Frontal cortex (tissue), 3 donors: ENCODE measurements at regions not wholly inside any gene's neighbourhood (a gene's known extent, or its start where the extent isn't known, plus 50 kb on each side); places are given as distances from the start of the nearest gene placed in this dataset.

Experiments used
- DNase-seq, 2 donors: peaks; one replicate each; pipeline ENCODE4 v3.0.0; 2012; ENCODE audit warnings: low spot score in 2 of 2
- FAIRE-seq: peaks from 2 replicates; lab custom pipeline; 2012; peaks lifted over from hg19 to GRCh38; lab: Jason Lieb, UNC
- donor health status: control.
- donor health status: control.
- donor health status: control.

DNA sequence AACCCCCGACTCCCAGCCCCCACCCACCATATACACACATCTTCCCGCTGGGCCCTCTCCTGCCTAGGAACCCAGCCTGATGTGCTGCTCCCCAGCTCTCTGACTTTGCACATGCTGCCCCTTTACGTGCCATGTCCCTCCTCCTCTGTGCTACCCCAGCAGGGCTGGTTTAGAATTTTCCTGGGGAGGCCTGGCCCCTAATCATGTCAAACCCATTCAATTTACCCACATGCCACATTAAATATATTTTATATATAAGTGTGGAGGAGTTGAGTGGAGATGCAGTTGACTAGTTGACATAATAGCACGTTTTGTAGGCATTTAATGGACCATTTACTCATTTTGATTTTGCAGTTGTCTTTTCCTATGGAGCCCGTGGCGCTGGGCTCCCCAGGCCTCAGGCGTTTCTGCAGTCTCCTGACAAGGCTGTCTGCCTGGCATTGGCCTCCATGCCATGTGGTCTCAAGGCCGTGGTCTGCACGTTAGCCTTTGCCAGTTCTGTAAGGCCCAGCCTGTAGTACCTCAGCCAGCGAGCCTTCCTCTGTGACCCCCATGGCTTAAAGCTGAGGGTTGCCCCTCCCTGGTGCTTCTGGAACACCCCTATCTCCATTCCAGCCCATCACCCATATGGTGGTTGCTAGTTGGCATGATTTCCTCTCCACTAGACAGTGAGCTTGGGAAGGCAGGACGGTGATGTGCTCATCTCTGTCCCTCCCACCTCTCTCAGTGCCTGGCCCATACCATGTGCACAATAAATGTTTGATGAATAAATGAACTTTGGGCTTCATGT, 155.8 kb downstream of the TLE3 start:
- DNase-seq: no peak
- FAIRE-seq: no peak

DNA sequence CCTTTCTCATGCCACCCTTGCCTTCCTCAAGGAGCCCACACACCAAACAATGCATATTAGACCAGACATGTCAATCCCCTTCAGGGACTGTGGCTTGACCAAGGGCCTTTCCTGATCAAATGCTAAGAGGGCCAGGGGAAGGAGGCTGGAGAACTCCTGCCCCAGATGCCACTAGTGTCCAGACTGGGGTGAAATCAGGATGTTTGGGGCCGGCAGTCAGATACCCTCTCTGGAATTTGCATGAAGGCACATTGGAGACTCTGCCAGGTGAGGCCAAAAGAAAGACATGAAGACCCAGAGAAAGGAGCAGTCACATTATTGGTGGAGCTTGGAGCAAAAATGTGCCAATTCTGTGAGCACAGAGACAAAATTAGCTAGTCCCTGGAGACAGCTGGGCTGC, 154.1 kb downstream of the TLE3 start:
- DNase-seq (no peak), FAIRE-seq (no peak)

DNA sequence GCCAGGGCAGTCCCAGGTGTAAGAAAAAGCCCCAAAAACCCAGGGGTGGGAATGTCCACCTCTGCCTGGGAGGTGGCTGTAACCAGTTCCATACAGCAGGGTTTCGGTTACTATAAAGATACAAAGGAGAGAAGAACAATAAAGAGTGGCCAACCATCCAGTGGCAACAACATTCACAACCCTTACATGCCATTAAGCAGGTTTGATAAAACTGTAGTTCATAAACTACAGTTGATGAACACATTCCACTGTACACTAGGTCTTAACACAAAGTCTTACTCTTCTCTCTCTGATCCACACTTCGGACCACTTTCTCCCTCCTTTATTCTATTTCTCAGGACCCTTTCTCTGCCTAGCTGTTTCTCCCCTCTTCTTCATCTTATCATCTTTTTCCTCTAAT, 152.0 kb downstream of the TLE3 start:
- FAIRE-seq (no peak), DNase-seq (no peak)

DNA sequence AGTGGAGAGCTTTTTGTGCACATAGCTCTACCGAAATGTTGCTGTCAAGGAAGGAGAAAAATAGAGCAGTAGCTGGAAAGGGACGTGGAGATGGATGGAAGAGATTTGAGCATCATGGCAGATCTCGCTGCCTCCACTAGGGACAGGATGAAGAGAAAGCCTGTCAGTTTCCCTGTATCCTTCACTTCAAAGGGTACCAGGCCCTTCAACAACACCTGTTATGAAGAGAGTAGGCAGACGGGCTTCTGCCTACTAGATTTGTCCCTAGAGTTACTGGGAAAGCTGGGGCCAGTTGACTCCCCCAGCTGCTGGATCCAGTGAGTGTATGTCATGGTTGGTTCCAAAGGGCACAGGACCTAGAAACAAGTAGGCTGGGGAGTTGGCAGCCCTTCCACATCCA, 150.8 kb downstream of the TLE3 start:
- FAIRE-seq: no peak
- DNase-seq: no peak

- DNase-seq (no peak), FAIRE-seq (no peak)
These were observed 150.3 kb downstream of the TLE3 start for GRCh38 chr15:69947394-69947793.

- no peak for FAIRE-seq
- DNase-seq: no peak
These were observed 148.2 kb downstream of the TLE3 start for GRCh38 chr15:69949485-69949884.

- no peak for DNase-seq
These were observed 146.3 kb downstream of the TLE3 start for GRCh38 chr15:69951256-69951897.

DNA sequence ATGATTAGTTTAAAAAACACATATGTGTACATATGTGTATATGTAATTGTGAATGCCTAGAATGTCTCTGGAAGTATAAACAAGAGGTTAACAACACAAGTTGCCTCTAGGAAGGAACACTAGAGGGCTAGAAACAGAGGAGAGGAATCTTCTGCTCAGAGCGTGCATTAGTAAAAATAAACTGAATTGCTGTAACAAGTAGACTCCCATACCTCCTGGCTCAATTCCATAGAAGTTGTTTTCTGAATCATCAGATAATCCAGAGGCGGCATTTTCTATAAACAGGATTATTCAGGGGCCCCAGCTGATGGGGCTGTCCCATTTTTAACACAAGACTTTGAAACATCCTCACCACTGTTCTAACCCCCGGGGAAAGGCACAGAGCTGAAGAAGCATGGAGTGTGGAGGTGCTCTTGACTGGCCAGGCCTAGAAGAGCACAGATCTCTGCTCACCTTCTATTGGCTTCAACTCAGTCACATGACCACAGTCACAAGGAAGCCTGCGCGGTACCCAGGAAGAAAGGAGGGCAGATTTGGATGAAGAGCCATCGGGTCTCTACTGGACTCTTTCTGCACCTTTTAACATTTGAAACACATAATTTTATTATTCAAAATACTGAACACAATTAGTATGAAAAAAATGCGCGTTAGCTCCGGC, 145.7 kb downstream of the TLE3 start:
- no peak for FAIRE-seq
- DNase-seq: no peak

More at GRCh38 chr15:69951256-69951897, 146.3 kb downstream of the TLE3 start:
- FAIRE-seq: no peak

DNA sequence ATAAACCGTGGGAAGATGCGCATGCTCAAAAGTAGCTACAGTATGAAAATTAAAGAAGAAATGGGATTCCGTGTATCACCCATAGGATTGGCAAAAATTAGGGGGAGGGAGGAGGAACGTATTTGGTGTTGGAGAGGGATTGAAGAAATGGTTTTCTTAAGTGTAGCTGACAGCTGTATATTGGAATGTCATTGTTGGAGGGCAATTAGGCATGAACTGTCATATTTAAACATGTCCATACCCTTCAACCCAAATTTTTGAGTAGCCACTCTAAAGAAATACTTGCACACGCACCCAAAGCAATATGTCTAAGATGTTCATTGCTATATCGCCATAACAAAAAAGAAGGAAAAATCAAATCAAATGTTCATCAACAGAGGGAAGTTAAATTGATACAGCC, 144.7 kb downstream of the TLE3 start:
- DNase-seq: no peak
- no peak for FAIRE-seq

DNA sequence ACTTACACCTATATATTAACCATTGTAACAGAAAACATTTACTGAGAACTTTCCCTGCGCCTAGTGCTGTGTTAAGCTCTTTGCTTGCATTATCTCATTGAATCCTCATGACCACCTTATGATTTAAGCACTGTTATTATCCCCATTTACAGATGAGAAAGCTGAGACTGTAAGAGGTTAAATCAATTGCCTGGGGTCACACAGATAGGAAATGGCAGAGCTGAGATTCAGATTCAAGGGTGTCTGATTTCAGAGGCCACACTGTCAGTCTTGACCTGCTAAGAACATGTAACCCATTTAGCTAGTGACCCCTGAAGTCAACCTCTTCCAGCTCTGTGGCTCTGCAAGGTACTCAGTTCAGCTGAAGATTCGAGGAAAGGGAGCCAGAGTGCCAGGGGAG, 143.9 kb downstream of the TLE3 start:
- DNase-seq (no peak), FAIRE-seq (no peak)

DNA sequence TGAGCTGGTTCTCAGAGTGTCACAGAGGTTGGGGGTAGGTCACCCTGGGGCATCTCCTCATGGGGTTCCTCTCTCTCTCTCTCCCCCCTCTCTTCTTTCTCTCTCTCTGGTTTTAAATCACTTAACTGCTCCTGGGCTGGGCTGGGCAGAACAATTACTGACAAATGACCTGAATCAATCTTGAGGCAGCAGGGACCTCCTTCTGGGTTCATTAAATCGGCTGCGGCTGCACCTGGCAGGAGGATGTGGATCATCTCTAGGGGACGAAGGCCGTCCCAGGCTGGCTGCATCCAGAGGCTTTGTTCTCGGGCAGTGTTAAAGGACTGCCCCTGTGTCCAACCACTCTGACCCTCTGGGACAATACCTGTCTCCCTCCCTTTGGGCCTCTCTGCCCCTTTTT, 143.1 kb downstream of the TLE3 start:
- DNase-seq (no peak), FAIRE-seq (no peak)

GRCh38 chr15:69955240-69955894, 142.3 kb downstream of the TLE3 start:
- DNase-seq: no peak
- FAIRE-seq: no peak

- FAIRE-seq (no peak), DNase-seq (no peak)
These were observed 141.3 kb downstream of the TLE3 start for GRCh38 chr15:69956417-69956816.

- no peak for FAIRE-seq
These were observed 140.5 kb downstream of the TLE3 start for GRCh38 chr15:69957175-69957574.

GRCh38 chr15:69958496-69959084, 139.1 kb downstream of the TLE3 start:
- DNase-seq (no peak), FAIRE-seq (no peak)

More at GRCh38 chr15:69957175-69957574, 140.5 kb downstream of the TLE3 start:
- DNase-seq: no peak

- no peak for DNase-seq
- no peak for FAIRE-seq
These were observed 135.2 kb downstream of the TLE3 start for GRCh38 chr15:69962561-69962960.

DNA sequence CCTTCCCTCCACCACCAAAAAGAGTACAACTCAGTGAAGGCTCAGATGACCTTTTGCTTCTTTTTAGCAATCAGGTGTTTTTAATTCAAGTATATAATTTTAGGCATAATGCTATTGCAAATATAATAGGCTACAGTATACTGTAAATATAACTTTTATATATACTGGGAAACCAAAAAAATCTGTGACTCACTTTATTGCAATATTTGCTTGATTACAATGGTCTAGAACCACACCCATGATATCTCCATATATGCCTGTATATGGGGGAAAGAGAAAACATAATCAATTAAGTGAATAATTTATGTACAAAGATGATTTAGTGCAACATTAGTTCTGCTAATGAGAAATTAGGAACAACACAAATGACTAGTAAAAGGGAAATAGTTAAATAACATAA, 134.3 kb downstream of the TLE3 start:
- no peak for FAIRE-seq
- DNase-seq: no peak

DNA sequence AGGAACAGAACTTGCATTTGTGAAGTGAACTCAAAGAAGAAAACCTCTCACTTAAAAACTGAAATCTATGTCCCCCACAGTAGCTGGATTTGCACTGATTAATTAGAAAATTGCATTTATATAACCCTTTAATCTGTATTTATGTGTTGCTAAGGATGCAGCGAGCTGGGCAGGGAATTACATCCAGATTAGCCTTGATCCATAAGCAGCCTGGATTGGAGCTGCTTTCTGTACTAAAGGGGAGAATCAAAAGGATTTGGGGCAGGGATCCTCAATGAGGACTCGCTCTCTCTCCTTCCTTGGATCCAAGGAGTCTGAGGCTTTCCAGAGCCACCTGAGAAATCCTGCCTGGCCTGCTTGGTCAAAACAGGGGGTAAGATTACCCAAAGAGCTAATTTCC, 125.9 kb downstream of the TLE3 start:
- DNase-seq: no peak
- no peak for FAIRE-seq

DNA sequence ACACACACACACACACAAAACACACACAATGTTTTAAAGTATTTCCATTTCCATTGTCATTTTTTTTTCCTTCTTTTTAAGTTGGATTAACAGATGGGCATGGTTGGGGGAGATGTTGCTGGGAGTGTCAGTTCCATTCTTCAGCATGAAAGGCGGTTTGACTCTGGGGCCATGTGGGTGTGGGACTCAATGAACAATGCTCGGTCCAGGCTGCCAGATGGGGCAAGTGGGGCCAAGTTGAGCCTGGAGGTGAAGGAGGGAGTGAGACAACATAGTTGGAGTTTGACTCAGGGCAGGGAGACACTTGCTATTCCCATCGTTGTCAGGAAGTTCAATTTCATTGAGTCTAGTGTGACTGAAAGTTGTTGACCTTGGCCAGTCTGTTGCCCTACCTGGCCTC, 125.3 kb downstream of the TLE3 start:
- no peak for FAIRE-seq
- no peak for DNase-seq

- DNase-seq (no peak), FAIRE-seq (no peak)
These were observed 124.5 kb downstream of the TLE3 start for GRCh38 chr15:69973102-69973714.
